Right cardiac atrium (tissue), 5 donors: ENCODE measurements at regions not wholly inside any gene's neighbourhood (a gene's known extent, or its start where the extent isn't known, plus 50 kb on each side); places are given as distances from the start of the nearest gene placed in this dataset.

Source experiments
- ATAC-seq, 2 donors: fragments of 200-7000 bp; cut with Tn5 transposase; one replicate each; pipeline versions ENCODE4 v1.8.0 to v1.9.1; 2020; ENCODE audit warnings: moderate library complexity in 2 of 2, mild to moderate bottlenecking in 1 of 2
- DNase-seq, 3 donors: peaks; one replicate each; pipeline ENCODE4 v3.0.0-alpha.2; 2020
- H3K27ac ChIP-seq: one replicate; pipeline ENCODE4 v1.5.1; 2013; ENCODE audit warnings: mild to moderate bottlenecking, low read length, control low read depth, moderate library complexity
- H3K27me3 ChIP-seq: one replicate; pipeline ENCODE4 v1.6.1; 2013; ENCODE audit not compliant: control insufficient read depth, insufficient read depth
- H3K4me1 ChIP-seq: one replicate; pipeline ENCODE4 v1.6.1; 2013; ENCODE audit warnings: low read length; ENCODE audit not compliant: control insufficient read depth, insufficient read depth
- H3K4me3 ChIP-seq: one replicate; pipeline ENCODE4 v1.5.1; 2013; ENCODE audit warnings: low read length, control low read depth
- H3K9me3 ChIP-seq: one replicate; pipeline ENCODE4 v1.6.1; 2013; ENCODE audit warnings: low read length; ENCODE audit not compliant: control insufficient read depth
- WGBS: extraction: QIAGEN DNeasy Blood & Tissue Kit; methylation state at CpG from one replicate; pipeline ENCODE4 v1.1.7; 2013; 5-methylcytosine and 5-hydroxymethylcytosine counted together
- intact Hi-C, 4 donors: fragments of 100-400 bp; cut with DNase I; formaldehyde crosslinking; loops; one replicate each; pipeline versions ENCODE4 v1.11.0 to v1.14.0; 2022 to 2023
- donor health status: healthy with polysubstance abuse.
- donor health status: DM: no; HTN: yes; CAD: no.
- donor health status: DM: no; HTN: no; CAD: no.
- donor health status: DM: no; HTN: yes; CAD: no; lungs with severe emphysema.
- donor health status: DM: yes; HTN: yes; CAD: no.

DNA sequence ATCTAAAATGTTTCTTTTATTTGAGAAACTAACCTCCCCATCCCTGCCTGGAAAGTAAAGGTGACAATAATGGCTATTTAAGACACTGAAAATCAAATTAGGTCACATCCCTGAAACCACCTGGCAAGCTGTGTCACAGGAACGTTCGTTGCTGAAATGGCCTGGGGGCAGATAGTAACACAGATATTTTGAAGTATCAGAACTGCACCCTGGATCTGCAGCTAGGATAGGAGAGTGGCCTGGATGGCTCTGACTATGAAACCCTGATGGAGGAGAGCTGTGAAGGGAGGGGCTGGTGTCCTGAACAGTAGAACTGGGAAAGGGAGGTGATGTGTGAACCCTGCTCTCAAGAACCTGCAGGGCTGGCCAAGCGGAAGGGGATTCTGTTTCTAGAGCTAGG, 648.3 kb upstream of the CFAP20DC start:
- 73% methylated on average over 3 of the region's 3 CpGs for WGBS
- Histone ChIP-seq H3K27me3 (no peaks in the 10 kb centered on the region), H3K4me1 (no peaks in the 10 kb centered on the region), H3K9me3 (no peaks in the 10 kb centered on the region), H3K27ac (no peak overlapping the region), H3K4me3 (no peak overlapping the region)
- ATAC-seq: no peak
- intact Hi-C loops: no loop called here
- DNase-seq: no peak

DNA sequence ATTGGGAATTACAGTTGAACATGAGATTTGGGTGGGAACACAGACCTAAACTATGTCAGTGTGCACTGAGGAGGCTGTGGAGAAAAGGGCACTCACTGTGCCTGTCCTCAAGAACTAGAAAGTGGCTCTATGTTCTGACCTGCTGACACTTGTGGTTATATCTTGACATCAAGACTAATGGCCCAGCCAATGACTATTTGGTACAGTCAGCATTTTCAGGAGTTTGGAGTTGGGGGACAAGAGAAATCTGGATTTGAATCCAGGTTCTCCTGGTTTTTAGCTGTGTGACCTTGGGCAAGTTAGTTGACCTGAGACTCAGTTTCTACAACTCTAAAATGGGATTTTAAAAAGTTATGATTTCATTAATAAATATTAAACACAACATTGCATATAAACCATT, 647.0 kb upstream of the CFAP20DC start:
- no peaks in the 10 kb centered on the region for H3K9me3 ChIP-seq
- ATAC-seq (no peak), DNase-seq (no peak)
- H3K4me3 ChIP-seq: no peak overlapping the region
- H3K27ac ChIP-seq: no peak overlapping the region
- intact Hi-C loops: no loop called here
- no peaks in the 10 kb centered on the region for H3K4me1 ChIP-seq
- no peaks in the 10 kb centered on the region for H3K27me3 ChIP-seq

DNA sequence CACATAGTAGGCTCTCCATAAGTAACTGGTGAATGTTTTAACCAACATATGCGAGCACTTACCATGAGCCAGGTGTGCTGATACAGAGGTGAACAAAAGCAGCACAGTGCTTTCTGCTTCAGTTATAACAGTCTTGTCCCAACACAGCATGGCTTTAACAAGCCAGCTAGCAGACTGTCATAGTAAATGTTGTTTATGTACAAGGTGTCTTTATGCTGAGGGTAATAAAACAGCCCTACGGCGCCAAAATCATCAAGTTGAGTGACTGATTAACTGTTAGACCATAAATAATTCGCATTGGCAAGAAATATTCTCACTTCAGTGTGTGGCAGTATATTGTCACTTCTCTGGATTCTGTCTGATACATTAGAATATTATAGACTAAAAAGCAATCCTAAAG, 646.0 kb upstream of the CFAP20DC start:
- 74% methylated on average over 4 of the region's 4 CpGs for WGBS
- no peak for DNase-seq

DNA sequence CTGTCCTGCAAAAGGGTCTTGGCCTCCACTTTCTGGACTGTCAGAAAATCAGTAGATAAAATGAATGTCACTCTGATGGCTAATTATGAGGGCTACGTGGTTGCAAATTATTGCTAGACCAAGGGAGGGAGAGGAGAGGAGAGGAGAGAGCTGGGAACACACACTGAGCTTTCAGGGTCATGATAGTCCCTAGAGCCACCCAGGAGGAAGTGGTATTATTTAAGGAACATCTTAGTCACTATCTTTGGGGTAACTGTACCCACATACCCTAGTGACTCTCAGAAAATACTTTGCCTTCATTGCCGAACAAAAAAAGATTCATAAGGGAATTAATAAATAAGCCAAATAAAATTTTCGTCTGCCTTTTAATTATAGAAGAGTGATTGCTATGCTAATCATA, 642.3 kb upstream of the CFAP20DC start:
- Histone ChIP-seq H3K27me3 (no peaks in the 10 kb centered on the region), H3K4me3 (no peak overlapping the region), H3K4me1 (no peaks in the 10 kb centered on the region), H3K9me3 (no peaks in the 10 kb centered on the region), H3K27ac (no peak overlapping the region)
- DNase-seq: no peak
- ATAC-seq: no peak
- WGBS: 39% methylated on average over 3 of the region's 3 CpGs
- intact Hi-C loops: no loop called here

More for the DNA sequence above, 646.0 kb upstream of the CFAP20DC start:
- Histone ChIP-seq H3K27ac (no peak overlapping the region), H3K4me3 (no peak overlapping the region), H3K27me3 (no peaks in the 10 kb centered on the region), H3K4me1 (no peaks in the 10 kb centered on the region), H3K9me3 (no peaks in the 10 kb centered on the region)
- intact Hi-C loops: no loop called here
- no peak for ATAC-seq

DNA sequence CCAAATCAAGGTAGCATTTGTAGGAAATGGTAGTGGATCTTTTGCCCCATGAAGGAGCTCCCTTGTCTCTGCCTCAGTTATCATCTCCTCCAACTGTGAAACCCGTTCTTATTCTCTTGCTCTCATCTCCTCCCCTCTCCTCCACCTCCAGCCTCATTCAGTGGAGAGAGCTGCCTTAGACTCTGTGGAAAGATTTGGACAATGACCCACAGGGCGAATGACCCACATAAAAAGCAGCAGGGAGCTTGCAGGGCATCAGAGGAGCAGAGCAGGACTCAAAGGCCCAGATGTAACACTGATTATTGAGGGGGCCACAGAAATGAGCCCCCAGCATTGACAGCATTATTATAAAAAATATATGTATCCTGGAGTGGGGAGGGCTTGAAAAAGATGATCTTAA, 641.1 kb upstream of the CFAP20DC start:
- intact Hi-C loops: no loop called here
- ATAC-seq (no peak), DNase-seq (no peak)
- WGBS: 69% methylated on average over 2 of the region's 2 CpGs
- no peak overlapping the region for H3K27ac ChIP-seq
- no peak overlapping the region for H3K4me3 ChIP-seq
- H3K9me3 ChIP-seq: no peaks in the 10 kb centered on the region
- no peaks in the 10 kb centered on the region for H3K4me1 ChIP-seq
- H3K27me3 ChIP-seq: no peaks in the 10 kb centered on the region

DNA sequence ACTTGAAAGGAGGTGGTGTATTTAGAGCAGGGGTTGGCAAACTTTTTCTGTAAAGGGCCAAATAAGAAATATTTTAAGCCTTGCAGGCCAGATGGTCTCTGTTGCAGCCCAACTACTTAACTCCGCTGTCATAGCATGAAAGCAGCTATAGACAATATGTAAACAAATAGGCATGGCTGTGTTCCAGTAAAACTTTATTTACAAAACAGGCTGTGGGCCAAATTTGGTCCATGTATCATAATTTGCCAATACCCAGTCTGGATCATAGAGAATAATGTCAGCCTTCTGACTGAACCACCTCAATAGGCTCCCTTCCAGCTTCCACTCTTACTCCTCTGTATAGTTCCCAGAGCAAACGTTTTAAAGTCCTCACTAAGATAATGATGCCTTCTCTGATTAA, 638.8 kb upstream of the CFAP20DC start:
- no peaks in the 10 kb centered on the region for H3K9me3 ChIP-seq
- 65% methylated on average over 2 of the region's 2 CpGs for WGBS
- no peaks in the 10 kb centered on the region for H3K27me3 ChIP-seq
- no peak for ATAC-seq
- no peaks in the 10 kb centered on the region for H3K4me1 ChIP-seq
- H3K4me3 ChIP-seq: no peak overlapping the region
- DNase-seq: no peak
- intact Hi-C loops: no loop called here
- H3K27ac ChIP-seq: no peak overlapping the region

DNA sequence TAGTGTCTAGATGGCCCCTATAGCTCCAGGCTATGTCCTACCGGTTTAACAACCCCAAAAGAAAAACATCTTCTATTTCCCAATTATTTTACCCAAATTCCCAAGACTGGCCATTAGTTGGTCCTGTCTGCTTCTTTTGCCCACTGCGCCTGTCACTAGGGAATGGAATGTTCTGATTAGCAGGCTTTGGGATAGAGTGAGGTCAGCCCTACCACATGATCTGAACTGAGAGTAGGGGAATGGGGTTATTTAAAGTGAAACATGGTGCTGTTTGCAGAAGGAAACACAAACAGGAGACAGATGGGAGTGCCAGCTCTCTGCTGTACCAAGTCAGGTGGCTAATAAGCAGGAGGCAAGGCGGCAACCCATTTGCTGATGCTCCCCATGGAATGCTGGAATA, 635.6 kb upstream of the CFAP20DC start:
- no peak overlapping the region for H3K27ac ChIP-seq
- H3K27me3 ChIP-seq: no peaks in the 10 kb centered on the region
- DNase-seq: no peak
- no peaks in the 10 kb centered on the region for H3K9me3 ChIP-seq
- intact Hi-C loops: no loop called here
- H3K4me3 ChIP-seq: no peak overlapping the region
- H3K4me1 ChIP-seq: no peaks in the 10 kb centered on the region
- no peak for ATAC-seq
- 84% methylated on average over 3 of the region's 3 CpGs for WGBS

DNA sequence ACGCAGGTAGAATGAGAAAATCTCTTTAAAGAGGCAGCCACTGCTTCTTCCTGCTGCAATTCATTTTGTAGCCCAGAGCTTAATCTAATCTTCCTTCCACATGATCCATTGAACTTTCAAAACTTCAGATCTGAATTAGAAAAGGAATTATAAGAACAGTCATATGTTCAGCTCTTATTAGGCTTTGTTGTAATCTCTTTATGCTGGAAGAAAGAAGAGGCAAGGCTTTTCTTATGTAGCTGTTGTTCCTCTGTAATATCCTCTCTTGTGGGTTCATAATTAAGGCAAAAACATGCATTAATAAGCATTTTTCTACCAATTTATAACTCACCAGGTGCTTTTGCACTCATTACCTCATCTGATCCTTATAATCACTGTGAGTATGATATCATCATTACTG, 634.9 kb upstream of the CFAP20DC start:
- H3K4me3 ChIP-seq: no peak overlapping the region
- no peaks in the 10 kb centered on the region for H3K9me3 ChIP-seq
- ATAC-seq: no peak
- no peak for DNase-seq
- no peaks in the 10 kb centered on the region for H3K4me1 ChIP-seq
- H3K27ac ChIP-seq: no peak overlapping the region
- no peaks in the 10 kb centered on the region for H3K27me3 ChIP-seq
- WGBS: 74% methylated on average over 1 of the region's 1 CpG
- intact Hi-C loops: no loop called here

DNA sequence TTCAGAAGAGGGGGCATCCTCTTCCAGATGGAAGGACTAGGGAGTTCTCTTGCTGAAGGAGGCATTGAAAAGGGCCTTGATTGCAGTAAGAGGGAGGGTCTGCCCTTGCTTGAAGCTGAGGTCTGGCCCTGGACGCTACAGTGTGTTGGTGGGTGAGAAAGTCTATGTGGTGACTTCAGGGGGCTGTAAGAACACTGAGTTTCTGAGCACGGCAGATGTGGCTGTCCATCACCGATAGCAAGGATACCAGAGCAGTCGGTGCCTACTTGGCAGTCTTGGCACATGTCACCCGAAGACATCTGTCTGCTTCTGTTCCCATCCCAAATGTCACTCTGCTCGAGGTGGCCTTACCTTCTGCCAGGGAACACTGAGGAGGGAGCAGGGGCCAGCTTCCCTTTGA, 631.1 kb upstream of the CFAP20DC start:
- H3K9me3 ChIP-seq: no peaks in the 10 kb centered on the region
- DNase-seq (no peak), ATAC-seq (no peak)
- H3K27ac ChIP-seq: no peak overlapping the region
- no peaks in the 10 kb centered on the region for H3K4me1 ChIP-seq
- no peaks in the 10 kb centered on the region for H3K27me3 ChIP-seq
- intact Hi-C loops: no loop called here
- no peak overlapping the region for H3K4me3 ChIP-seq
- 89% methylated on average over 6 of the region's 6 CpGs for WGBS

DNA sequence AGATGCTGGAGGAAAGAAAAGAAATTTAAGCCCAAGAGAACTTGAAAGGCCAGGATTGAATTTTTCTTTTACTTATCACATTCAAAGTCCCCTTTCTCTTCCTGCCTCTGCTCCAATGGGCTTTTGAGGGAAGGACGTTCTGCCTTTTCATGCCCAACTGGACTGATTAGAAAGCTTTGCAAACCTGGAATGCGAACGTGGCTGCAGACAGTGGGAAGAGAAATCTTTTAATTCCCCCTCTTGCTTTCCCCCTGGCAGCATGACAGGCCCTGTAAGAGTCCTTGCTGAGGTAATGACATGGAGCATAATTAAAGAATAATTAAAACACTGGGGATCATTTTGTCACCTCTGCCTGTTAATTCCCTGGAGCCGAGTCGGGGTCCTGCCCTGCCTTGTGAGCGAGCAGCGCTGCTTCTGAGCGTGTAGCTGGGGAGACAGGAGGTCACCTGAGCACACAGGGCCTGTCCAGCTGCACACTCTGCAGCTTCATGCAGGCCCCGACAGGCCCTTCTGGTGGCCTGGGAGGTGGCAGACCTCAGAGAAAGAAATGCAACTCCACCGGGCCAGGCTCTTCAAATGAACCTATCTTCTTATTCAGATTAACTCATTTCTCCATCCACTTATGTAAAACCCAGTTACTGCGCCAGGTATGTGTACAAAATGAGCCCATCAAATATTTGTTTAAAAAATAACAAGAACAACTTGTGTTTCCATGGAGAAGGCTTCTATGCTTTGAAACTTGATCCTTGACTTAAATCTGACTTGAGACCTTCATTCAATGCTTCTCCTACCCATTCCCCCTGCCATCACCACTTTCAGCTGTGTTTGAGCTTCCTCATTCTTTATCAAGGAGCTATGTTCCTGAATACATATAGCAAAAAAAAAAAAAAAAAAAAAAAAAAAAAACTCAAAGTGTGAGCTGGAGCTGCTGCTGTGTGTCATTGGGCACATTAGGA, 628.2 kb upstream of the CFAP20DC start:
- Histone ChIP-seq H3K27ac (no peak overlapping the region), H3K4me3 (no peak overlapping the region), H3K27me3 (no peaks in the 10 kb centered on the region), H3K9me3 (no peaks in the 10 kb centered on the region), H3K4me1 (no peaks in the 10 kb centered on the region)
- DNase-seq (no peak), ATAC-seq (no peak)
- 66% methylated on average over 11 of the region's 11 CpGs for WGBS
- intact Hi-C loops: no loop called here

DNA sequence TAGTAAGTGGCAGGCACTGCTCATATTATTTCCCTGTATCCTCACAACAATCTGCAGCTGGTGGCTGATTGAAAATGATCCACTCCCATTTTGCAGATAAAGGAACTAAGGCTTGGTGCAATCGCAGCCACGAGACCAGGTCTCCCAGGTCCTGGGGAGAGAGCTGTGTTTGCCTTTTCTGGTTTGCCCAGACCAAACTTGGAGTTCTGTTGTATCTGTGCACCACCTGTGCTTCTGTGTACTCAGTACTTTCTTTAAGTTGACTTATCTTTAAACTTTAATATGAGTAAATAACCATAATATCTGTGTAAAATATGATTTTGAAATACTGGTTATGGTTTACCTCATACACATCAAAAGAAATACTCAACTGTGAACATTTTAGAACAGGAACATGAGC, 625.7 kb upstream of the CFAP20DC start:
- WGBS: 87% methylated on average over 2 of the region's 2 CpGs
- no peak overlapping the region for H3K4me3 ChIP-seq
- no peaks in the 10 kb centered on the region for H3K4me1 ChIP-seq
- DNase-seq (no peak), ATAC-seq (no peak)
- no peaks in the 10 kb centered on the region for H3K27me3 ChIP-seq
- H3K9me3 ChIP-seq: no peaks in the 10 kb centered on the region
- intact Hi-C loops: no loop called here
- no peak overlapping the region for H3K27ac ChIP-seq
